Endometrium (tissue), 2 donors: ENCODE measurements at regions not wholly inside any gene's neighbourhood (a gene's known extent, or its start where the extent isn't known, plus 50 kb on each side); places are given as distances from the start of the nearest gene placed in this dataset.

Experiments used
- FAIRE-seq: peaks from 2 replicates; lab custom pipeline; 2012; peaks lifted over from hg19 to GRCh38; lab: Jason Lieb, UNC
- donor health status: control.
- donor health status: control.

DNA sequence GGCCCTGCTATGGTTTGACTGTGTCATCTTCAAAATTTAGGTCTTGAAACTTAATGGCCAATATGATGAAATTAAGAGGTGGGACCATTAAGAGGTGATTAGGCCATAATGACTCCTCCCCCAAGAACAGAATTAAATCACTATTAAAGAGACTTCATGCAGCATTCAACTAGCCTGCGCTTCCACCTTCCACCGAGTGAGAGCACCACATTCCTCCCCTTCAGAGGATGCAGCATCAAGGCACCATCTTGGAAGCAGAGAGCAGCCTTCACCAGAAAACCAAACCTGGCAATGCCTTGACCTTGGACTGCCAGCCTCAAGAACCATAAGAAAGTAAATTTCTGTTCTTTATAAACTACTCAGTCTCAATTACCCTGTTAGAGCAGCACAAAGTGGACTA, 371.1 kb upstream of the NFE2L3 start:
- no peak for FAIRE-seq

DNA sequence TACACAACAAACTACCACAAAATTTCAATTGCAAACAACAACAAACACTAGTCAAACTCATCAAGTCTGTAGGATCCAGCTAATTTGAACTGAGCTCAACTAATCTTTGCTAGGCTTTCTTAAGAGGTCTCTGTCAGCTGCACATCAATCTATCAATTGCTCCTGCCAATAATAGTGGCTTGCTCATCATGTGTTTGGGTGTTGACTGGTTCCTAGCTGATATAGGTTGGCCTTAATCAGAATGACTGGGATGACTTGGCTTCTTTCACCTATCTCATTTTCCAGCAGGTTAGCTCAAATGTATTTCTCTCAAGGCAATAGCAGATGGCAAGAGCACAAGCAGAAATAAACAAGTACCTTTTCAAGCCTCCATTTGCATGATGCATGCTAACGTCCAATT, 370.3 kb upstream of the NFE2L3 start:
- FAIRE-seq: no peak

DNA sequence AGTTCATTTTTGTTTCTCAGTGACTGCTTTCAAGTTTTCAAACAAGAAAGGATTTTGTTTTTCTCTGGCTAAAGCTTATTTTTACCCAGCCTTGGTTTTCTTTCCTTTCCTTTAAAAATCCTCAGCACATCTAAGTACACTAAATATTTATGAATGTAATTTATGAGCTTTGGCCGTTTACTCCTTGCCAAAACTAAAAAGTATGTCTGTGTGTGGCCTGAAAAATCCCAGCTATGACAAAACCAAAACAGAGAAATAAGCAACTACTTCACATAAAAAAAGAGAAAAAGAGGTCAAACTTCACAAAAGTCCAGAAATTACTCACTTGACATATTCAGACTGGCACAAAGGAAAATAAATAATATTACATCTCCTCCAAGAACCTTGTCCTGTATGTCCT, 365.1 kb upstream of the NFE2L3 start:
- FAIRE-seq: peak; percentile 99

DNA sequence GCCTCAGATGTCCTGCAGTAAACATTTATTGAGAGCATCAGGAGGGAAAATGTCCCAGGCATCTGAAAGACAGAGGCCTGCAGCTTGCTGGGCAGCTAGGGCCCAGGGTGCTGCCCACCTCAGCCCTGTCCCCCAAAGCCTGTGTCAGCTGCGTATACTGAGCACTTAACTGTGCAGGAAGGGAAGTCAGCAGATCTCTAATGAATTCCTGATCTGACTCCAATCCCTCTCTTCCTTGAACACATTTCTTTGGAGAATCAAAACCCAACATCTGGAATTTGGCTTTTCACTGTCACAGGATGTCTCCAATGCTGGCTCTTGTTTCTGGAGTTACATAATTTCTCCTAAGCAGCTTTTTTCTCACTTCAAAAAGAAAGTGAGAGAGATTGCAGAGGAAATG, 364.7 kb upstream of the NFE2L3 start:
- FAIRE-seq: no peak

DNA sequence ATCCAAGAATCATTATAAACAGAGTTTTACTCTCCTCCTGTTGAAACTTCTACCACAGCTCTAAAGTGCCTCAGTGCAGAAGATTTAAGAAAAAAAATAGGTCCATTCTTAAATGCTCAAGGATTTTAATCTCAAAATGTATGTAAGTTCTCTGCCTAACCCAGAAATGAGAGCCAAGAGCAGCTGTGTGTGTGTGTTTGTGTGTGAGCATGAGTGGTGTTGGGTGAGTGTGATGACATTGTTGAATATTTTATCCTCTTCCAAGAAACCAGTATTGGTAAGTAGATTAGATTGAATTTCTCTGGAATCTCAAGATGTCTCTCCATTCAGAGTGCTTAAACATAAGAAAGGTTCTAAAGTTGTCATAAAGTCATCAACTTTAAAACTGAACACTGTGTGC, 363.6 kb upstream of the NFE2L3 start:
- no peak for FAIRE-seq

DNA sequence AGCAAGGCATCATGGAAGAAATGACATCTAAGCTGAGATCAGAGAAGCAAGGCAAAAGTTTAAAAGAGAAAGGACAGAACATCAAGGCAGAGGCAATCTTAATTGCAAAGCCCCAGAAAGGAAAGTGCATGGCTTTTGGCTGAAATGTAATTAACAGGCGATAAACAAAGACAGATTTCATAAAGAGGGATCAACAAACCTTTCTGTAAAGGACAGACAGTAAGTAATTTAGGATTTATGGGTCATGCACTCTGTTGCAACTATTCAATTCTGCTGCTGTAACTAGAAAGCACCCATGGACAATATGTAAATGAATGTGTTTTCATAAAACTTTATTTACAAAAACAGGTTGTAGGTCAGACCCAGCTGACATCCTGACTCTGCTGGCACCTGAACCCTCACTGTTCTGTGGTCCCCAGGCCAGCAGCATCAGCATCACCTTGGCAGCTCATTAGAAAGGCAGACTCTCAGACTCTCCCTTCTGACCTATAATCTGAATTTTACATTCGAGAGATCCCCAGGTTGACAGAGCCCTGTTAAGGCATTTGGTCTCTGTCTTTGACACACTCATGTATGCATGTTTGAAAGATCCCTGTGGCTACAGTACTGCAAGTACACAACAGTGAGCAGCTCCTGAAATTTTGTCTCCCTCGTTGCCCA, 362.9 kb upstream of the NFE2L3 start:
- no peak for FAIRE-seq

DNA sequence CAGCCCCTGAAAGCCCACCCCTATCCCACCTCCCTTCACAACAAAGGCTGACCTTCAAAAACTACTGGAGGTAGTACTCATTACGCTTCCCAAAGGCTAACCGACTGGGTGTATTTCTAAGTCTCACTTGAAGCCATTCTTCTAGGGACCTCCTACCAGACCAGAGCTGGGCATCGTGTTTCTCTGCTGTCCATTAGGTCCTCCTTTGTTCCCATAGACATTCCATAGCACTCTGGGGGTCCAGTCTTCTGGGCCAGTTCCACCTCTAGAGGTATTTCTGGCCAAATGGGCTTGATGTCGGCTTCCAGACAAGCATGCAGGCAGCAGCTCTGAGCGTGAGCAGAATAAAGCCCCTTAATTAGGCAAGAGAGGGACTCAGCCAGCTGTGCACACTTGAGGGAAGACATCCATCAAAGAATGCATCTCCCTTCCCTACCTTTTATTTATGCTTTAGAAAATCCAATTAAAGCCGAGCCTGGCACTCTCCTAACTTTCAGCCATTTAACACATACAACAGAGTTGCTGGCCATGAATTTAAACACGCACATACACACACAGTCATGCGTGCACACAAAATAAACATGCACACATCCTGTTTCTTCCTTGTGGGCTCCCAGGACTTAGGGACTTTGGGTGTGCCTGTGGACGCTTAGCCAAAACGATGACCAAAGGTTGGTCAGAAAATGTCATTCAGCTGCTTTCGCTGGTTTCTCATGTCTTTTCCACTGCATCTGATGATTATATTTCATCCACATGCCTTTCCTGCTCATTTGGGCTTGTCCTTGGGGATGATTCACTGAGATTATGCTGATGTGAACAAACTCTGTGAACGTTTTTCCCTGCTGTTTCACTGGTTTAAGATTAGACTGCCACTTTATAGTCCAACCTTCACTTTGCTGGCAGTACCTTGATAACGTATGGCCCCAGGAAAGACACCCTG, 362.0 kb upstream of the NFE2L3 start:
- FAIRE-seq: no peak

DNA sequence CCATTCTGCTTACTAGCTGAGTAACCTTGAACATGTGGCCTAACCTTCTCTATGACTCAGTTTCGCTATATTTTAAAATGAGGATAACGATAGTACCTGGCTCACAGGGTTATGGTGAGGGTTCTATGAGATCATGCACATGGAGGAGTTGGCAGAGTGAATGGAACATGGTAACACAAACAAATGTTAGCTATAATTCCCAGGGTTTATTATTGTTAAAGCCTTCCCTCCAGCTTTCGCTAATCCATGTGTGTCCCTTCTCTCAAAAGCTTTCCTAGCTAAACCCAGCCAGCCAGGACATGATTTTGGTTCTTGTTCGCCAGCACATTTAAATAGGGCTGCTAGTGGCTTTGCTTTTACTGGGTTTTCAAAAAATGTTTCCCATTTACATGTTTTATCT, 361.0 kb upstream of the NFE2L3 start:
- FAIRE-seq: no peak

DNA sequence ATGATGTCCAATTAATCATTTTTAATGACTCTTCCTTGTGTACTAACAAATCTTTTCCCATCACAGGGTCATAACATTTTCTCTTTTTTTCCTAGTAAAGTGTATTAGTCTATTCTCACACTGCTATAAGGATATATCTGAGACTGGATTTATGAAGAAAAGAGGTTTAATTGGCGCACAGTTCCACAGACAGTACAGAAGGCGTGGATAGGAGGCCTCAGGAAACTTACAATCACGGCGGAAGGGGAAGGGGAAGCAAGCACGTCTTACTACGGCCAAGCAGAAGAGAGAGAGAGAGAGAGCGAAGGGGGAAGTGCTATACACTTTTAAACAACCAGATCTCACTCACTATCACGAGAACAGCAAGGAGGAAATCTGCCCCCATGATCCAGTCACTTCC, 359.4 kb upstream of the NFE2L3 start:
- FAIRE-seq: no peak

DNA sequence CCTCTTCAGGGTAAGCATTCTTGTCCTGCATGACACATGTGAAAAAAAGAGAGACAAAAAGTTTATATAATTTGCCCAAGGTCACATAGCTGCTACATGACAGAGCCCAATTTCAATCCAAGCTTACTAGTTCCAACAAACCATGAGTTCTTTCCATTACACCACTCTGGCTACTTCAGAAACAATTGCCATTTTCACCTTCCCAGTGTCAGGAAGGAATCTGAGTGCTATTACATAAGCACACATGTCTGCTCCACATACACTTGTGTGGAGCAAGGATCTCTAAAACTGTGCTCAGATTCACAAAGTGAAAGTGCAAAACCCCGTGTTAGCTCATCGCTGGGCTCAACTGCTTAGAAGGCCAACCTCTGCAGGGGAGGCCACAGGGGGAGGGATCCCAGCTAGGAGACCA, 356.2 kb upstream of the NFE2L3 start:
- FAIRE-seq: no peak

DNA sequence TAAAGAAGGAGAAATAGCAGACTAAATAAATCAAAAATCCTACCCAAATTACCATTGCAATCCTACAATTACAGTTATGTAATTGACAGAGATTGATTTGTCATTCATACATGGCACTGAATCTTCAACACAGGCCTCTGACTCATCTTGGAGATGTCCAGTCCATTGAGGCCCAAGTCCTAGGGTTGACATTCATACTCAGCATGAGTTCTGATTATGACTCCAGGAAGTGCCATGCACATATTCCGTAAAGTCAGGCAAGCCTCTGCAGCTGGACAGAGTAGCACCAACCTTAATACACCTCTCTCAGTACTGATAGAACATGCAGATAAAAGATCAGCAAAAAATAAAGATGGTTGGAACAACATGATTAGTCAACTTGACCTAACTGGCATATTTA, 353.7 kb upstream of the NFE2L3 start:
- no peak for FAIRE-seq

DNA sequence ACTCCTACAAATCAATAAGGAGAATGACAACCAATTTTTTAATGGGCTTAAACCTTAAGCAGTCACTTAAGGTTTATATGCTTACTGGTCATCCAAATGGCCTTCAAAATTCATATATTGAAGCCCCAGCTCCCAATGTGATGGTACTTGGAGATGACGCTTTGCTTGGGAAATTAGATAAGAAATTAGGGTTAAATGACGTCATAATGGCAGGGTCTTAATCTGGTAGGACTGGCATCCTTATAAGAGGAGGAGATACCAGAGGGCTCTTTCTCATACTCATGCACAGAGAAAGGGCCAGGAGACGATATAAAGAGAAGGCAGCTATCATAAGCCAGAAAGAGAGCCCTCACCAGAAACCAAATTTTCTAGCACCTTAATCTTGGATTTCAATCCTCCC, 350.8 kb upstream of the NFE2L3 start:
- no peak for FAIRE-seq

DNA sequence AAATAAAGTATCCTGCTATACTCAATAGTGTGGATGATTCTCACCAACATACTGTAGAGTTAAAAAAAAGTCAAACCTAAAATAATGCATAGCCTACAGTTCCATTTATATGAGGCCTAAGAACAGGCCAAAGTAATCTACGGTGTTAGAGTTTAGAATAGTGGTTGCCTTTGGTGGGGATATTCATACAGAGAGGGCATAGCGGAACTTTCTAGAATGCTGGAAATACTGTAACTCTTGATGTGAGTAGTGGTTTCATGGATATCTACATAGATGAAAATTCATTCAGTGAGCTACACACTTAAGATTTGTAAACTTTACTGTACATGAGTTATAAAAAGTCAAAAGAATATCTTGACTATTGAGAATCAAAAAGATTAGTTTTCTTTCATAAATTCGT, 349.9 kb upstream of the NFE2L3 start:
- no peak for FAIRE-seq

DNA sequence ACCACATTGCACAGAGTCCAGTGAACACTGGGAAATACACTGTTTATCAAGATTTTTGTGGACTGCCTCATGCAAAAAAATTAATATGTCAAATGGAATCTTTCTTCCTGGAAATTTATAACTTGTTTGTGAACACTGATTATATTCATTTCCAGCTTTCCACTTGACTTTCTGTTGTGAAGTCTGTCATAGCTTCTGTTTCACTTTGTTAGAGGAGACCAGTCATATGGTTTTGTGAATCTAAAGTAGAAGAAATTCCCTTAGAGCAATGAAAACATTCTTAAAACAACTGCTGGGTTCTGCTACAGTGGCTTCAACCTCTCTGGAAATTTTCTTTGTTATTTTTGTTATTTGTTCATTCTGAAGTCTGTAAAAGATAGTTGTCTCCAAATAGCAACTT, 349.5 kb upstream of the NFE2L3 start:
- no peak for FAIRE-seq

DNA sequence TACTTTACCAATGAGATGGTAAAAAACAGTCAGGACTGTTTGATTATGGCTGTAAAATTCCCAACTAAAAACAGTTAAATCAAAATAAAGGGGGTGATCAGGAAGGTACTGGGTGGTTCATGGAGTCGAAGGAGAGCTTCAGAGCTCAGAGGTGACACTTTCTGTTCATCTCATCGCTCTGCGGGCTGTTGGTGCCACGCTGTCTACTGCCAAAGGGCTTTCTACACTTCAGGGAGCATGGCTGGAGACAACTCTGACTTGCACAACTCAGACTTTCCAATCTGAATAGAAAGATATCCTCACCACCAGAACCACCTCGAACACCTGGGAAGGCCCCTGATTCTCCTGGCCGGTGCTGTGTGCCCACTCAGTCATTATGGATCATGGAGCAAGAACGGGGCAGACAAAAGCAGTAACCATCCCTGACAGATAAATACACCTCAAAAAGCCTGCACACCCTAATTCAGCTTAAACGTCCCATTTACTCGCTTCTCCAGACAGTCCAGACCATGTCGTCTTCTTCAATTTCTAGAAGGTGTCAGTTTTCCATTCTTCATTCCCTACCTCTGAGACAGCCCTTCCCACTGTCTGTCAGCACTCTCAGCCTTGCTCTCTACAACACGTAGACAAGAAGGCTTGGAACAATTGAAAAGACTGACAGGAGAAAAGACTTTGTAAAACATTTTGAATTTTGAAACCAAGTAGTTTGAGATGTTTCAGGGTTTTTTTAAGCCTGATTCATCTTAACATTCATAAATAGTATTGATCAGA, 348.7 kb upstream of the NFE2L3 start:
- FAIRE-seq: no peak

DNA sequence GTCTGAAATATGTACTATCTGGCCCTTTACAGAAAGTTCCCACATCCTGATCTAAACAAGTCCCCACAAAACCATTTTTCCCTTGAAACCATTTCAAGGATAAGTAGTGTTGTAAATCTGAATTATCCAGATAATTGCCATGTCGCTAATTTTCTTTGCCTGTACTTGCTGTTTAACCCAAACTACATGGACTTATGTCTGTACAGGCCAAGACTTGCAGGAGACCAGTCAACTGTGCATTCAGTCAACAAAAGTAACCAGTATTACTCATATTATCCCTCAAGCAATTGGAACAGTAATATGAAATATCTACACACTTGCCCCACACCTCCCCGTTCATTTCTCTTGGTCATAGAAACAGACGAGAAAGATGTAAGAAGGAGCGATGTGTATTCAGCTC, 347.8 kb upstream of the NFE2L3 start:
- no peak for FAIRE-seq

DNA sequence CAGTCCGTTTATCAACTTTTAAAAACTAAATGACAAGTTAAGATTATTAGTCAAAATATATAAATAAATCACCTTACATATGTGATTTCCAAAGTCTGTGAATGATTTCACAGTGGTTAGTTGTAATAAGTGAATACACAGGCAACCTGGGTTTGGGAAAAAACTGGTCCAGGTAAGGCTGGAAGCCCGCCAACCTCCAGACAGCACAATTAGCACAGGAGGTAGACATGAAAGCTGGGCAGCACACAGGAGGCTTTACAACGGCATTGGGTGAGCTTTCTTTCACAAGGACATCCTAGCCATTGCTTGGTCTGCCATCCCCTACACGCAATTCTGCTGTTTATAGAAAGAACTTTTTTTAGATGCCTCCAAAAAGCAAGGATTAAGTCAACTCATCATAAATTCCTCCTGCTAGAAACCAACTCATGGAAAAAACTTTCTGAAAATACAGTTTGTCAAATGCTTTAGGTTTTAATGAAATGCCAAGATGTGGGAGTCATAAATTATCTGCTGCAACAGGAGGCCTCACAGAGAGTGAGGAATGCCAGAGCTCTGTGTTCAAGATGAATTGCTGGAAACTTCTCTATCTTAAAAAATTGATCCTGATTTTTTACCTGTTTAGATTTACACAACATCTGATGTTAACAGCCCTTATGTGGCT, 346.8 kb upstream of the NFE2L3 start:
- no peak for FAIRE-seq

DNA sequence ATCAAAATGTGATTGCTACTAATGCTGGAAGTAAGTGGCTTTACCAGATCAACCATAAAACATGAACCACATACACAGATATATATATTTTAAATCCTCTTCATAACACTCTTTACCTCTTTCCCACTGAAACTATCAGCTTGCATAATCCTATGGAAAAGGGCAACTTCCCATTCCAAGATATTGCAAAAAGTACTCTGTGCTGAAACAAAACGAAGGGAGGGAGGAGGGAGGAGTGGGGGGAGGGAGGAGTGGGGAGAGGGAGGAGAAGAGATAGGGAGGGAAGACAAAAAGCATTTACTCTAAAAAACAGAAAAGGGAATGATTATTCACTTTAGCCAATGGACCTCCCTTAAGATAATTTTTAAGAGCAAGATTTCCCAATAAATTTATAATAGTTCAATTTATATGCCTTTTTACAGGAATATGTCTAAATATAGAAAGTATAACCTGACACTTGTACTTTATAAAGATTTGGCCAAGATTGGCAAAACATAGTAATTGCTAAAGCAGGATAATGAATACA, 344.8 kb upstream of the NFE2L3 start:
- FAIRE-seq: no peak

DNA sequence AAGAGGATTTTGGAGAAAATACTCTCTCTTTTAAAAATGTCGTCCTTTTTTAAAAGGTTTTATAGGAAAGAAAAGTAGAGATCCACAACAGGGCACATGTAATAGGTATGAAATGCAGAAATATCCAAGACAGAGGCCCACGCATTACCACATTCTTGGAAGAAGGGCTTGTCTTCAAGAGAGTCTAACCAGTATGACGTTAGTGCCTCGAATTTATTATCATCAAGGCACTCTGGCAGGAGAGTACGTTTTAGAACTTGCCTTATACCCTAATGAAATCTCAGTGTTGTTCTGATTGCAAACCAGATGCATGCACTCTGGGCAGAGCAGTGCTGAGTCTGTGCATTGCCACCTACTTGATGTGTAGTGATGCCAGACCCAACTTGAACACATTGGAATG, 342.6 kb upstream of the NFE2L3 start:
- no peak for FAIRE-seq

DNA sequence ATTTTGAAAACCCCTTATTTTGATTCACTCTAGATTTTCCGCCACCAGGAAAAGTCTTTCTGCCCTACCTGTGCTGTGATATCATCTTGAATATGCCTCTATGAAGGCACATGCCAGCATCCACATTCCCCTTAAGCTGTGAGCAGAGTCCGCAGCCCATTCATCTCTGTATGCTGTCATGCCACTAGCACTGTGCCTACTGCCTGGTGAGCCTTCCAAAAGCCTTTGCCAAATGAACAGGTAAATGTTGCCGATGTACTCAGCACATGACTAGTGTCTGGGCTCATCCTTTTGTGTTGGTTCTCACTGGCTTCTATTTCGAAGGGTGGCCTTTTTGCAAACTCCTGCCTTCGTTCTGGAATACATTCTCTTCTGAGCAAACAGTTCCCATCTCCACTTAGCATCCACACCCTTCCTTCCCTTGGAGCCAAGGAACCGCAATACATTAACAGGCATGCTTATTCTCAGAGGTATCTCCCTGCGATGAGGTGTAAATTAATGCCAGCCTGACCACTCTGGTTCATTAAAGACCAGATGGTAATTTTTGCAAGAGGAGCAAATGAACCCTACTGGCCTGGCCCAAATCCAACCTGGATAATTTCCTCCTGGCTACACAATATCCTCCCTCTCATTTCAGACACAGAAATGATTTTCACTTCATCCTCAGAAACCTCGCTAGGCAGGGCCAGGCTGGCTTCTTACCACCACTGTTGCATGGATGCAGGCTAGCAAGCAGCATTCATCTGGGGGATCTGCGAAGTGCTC, 339.7 kb upstream of the NFE2L3 start:
- FAIRE-seq: no peak

DNA sequence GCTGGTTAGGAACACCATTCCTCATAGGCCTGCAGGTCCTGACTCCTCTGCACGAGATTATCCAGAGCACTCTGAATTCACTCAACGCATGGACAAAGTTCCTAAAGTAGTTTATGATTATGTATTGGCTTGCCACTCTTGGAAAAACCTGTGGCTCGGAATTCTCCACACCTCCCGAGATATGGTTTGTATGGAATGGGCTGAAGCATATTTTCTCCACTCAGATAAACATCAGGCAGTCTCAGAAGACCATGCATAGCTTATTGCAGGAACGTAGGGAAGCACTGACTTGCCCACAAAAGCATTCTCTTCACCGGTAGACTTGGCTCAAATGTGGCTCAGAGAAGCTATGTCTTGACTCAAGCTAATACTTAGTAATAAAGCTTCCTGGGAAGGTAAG, 338.6 kb upstream of the NFE2L3 start:
- FAIRE-seq: no peak
